ENCODE measurements at regions not wholly inside any gene's neighbourhood (a gene's known extent, or its start where the extent isn't known, plus 50 kb on each side); places are given as distances from the start of the nearest gene placed in this dataset.

- Histone ChIP-seq H3K4me3 (ENCODE audit: low read length in 2 of 2) (no peak overlapping the region), H3K27me3 (ENCODE audit: control insufficient read depth in 2 of 2, insufficient read depth in 1 of 2, low read length in 1 of 2) (peaks cover 0 to 2% of the 10 kb centered on the region in 2 donors), H3K9me3 (ENCODE audit: control insufficient read depth in 2 of 2, insufficient read depth in 1 of 2, low read length in 1 of 2) (no peaks in the 10 kb centered on the region), H3K36me3 (ENCODE audit: control insufficient read depth in 2 of 2, insufficient read depth in 2 of 2, low read length in 1 of 2) (no peaks in the 10 kb centered on the region), H3K4me1 (ENCODE audit: control insufficient read depth in 2 of 2, insufficient read depth in 2 of 2, low read length in 2 of 2) (no peaks in the 10 kb centered on the region), H3K27ac (ENCODE audit: low read depth in 1 of 2, low read length in 1 of 2) (no peak overlapping the region)
- no peak for DNase-seq (ENCODE audit: low read depth in 6 of 9, low spot score in 9 of 9)
- 93% methylated on average over 5 of the region's 5 CpGs for WGBS
Measured at GRCh38 chr10:6748981-6749635, 169.0 kb upstream of the PRKCQ start.

GRCh38 chr10:6748029-6748428 is 168.0 kb upstream of the PRKCQ start:
- H3K27ac ChIP-seq (ENCODE audit: low read depth in 1 of 2, low read length in 1 of 2): no peak overlapping the region
- H3K36me3 ChIP-seq (ENCODE audit: control insufficient read depth in 2 of 2, insufficient read depth in 2 of 2, low read length in 1 of 2): no peaks in the 10 kb centered on the region
- no peak overlapping the region for H3K4me3 ChIP-seq (ENCODE audit: low read length in 2 of 2)
- no peaks in the 10 kb centered on the region for H3K9me3 ChIP-seq (ENCODE audit: control insufficient read depth in 2 of 2, insufficient read depth in 1 of 2, low read length in 1 of 2)
- no peak for DNase-seq (ENCODE audit: low read depth in 6 of 9, low spot score in 9 of 9)
- WGBS: 99% methylated on average over 3 of the region's 3 CpGs
- no peaks in the 10 kb centered on the region for H3K4me1 ChIP-seq (ENCODE audit: control insufficient read depth in 2 of 2, insufficient read depth in 2 of 2, low read length in 2 of 2)
- peaks cover 0 to 2% of the 10 kb centered on the region in 2 donors for H3K27me3 ChIP-seq (ENCODE audit: control insufficient read depth in 2 of 2, insufficient read depth in 1 of 2, low read length in 1 of 2)

GRCh38 chr10:6746782-6747181 is 166.7 kb upstream of the PRKCQ start:
- no peaks in the 10 kb centered on the region for H3K9me3 ChIP-seq (ENCODE audit: control insufficient read depth in 2 of 2, insufficient read depth in 1 of 2, low read length in 1 of 2)
- no peak overlapping the region for H3K27ac ChIP-seq (ENCODE audit: low read depth in 1 of 2, low read length in 1 of 2)
- H3K27me3 ChIP-seq (ENCODE audit: control insufficient read depth in 2 of 2, insufficient read depth in 1 of 2, low read length in 1 of 2): peaks cover 0 to 2% of the 10 kb centered on the region in 2 donors
- no peak for DNase-seq (ENCODE audit: low read depth in 6 of 9, low spot score in 9 of 9)
- H3K4me1 ChIP-seq (ENCODE audit: control insufficient read depth in 2 of 2, insufficient read depth in 2 of 2, low read length in 2 of 2): no peaks in the 10 kb centered on the region
- no peak overlapping the region for H3K4me3 ChIP-seq (ENCODE audit: low read length in 2 of 2)
- no peaks in the 10 kb centered on the region for H3K36me3 ChIP-seq (ENCODE audit: control insufficient read depth in 2 of 2, insufficient read depth in 2 of 2, low read length in 1 of 2)
- 96% methylated on average over 5 of the region's 5 CpGs for WGBS

- no peaks in the 10 kb centered on the region for H3K9me3 ChIP-seq (ENCODE audit: control insufficient read depth in 2 of 2, insufficient read depth in 1 of 2, low read length in 1 of 2)
- no peaks in the 10 kb centered on the region for H3K4me1 ChIP-seq (ENCODE audit: control insufficient read depth in 2 of 2, insufficient read depth in 2 of 2, low read length in 2 of 2)
- no peak overlapping the region for H3K4me3 ChIP-seq (ENCODE audit: low read length in 2 of 2)
- no peak overlapping the region for H3K27ac ChIP-seq (ENCODE audit: low read depth in 1 of 2, low read length in 1 of 2)
- no peaks in the 10 kb centered on the region for H3K36me3 ChIP-seq (ENCODE audit: control insufficient read depth in 2 of 2, insufficient read depth in 2 of 2, low read length in 1 of 2)
- 94% methylated on average over 4 of the region's 4 CpGs for WGBS
- DNase-seq (ENCODE audit: low read depth in 6 of 9, low spot score in 9 of 9): no peak
- peaks cover 0 to 7% of the 10 kb centered on the region in 2 donors for H3K27me3 ChIP-seq (ENCODE audit: control insufficient read depth in 2 of 2, insufficient read depth in 1 of 2, low read length in 1 of 2)
Measured at GRCh38 chr10:6743291-6743849, 163.3 kb upstream of the PRKCQ start.

- Histone ChIP-seq H3K27ac (ENCODE audit: low read depth in 1 of 2, low read length in 1 of 2) (no peak overlapping the region), H3K9me3 (ENCODE audit: control insufficient read depth in 2 of 2, insufficient read depth in 1 of 2, low read length in 1 of 2) (no peaks in the 10 kb centered on the region), H3K4me1 (ENCODE audit: control insufficient read depth in 2 of 2, insufficient read depth in 2 of 2, low read length in 2 of 2) (no peaks in the 10 kb centered on the region), H3K27me3 (ENCODE audit: control insufficient read depth in 2 of 2, insufficient read depth in 1 of 2, low read length in 1 of 2) (peaks cover 0 to 20% of the 10 kb centered on the region in 2 donors), H3K36me3 (ENCODE audit: control insufficient read depth in 2 of 2, insufficient read depth in 2 of 2, low read length in 1 of 2) (no peaks in the 10 kb centered on the region), H3K4me3 (ENCODE audit: low read length in 2 of 2) (no peak overlapping the region)
- WGBS: 75% methylated on average over 3 of the region's 3 CpGs
- no peak for DNase-seq (ENCODE audit: low read depth in 6 of 9, low spot score in 9 of 9)
Measured at GRCh38 chr10:6741541-6741941, 161.5 kb upstream of the PRKCQ start.

- no peaks in the 10 kb centered on the region for H3K9me3 ChIP-seq (ENCODE audit: control insufficient read depth in 2 of 2, insufficient read depth in 1 of 2, low read length in 1 of 2)
- no peak overlapping the region for H3K4me3 ChIP-seq (ENCODE audit: low read length in 2 of 2)
- no peaks in the 10 kb centered on the region for H3K36me3 ChIP-seq (ENCODE audit: control insufficient read depth in 2 of 2, insufficient read depth in 2 of 2, low read length in 1 of 2)
- 82% methylated on average over 12 of the region's 12 CpGs for WGBS
- no peaks in the 10 kb centered on the region for H3K4me1 ChIP-seq (ENCODE audit: control insufficient read depth in 2 of 2, insufficient read depth in 2 of 2, low read length in 2 of 2)
- DNase-seq (ENCODE audit: low read depth in 6 of 9, low spot score in 9 of 9): no peak
- H3K27me3 ChIP-seq (ENCODE audit: control insufficient read depth in 2 of 2, insufficient read depth in 1 of 2, low read length in 1 of 2): peaks cover 0 to 30% of the 10 kb centered on the region in 2 donors
- no peak overlapping the region for H3K27ac ChIP-seq (ENCODE audit: low read depth in 1 of 2, low read length in 1 of 2)
Measured at GRCh38 chr10:6739530-6740174, 159.6 kb upstream of the PRKCQ start.

GRCh38 chr10:6738112-6738768 is 158.2 kb upstream of the PRKCQ start:
- H3K27me3 ChIP-seq (ENCODE audit: control insufficient read depth in 2 of 2, insufficient read depth in 1 of 2, low read length in 1 of 2): peaks cover 3 to 36% of the 10 kb centered on the region in 2 donors
- no peak for DNase-seq (ENCODE audit: low read depth in 6 of 9, low spot score in 9 of 9)
- no peaks in the 10 kb centered on the region for H3K4me1 ChIP-seq (ENCODE audit: control insufficient read depth in 2 of 2, insufficient read depth in 2 of 2, low read length in 2 of 2)
- whole genome bisulfite sequencing: 26% methylated on average over 14 of the region's 14 CpGs
- H3K4me3 ChIP-seq (ENCODE audit: low read length in 2 of 2): no peak overlapping the region
- H3K9me3 ChIP-seq (ENCODE audit: control insufficient read depth in 2 of 2, insufficient read depth in 1 of 2, low read length in 1 of 2): no peaks in the 10 kb centered on the region
- no peak overlapping the region for H3K27ac ChIP-seq (ENCODE audit: low read depth in 1 of 2, low read length in 1 of 2)
- H3K36me3 ChIP-seq (ENCODE audit: control insufficient read depth in 2 of 2, insufficient read depth in 2 of 2, low read length in 1 of 2): no peaks in the 10 kb centered on the region

- no peak overlapping the region for H3K4me3 ChIP-seq (ENCODE audit: low read length in 2 of 2)
- H3K27ac ChIP-seq (ENCODE audit: low read depth in 1 of 2, low read length in 1 of 2): no peak overlapping the region
- H3K9me3 ChIP-seq (ENCODE audit: control insufficient read depth in 2 of 2, insufficient read depth in 1 of 2, low read length in 1 of 2): no peaks in the 10 kb centered on the region
- no peak for DNase-seq (ENCODE audit: low read depth in 6 of 9, low spot score in 9 of 9)
- H3K4me1 ChIP-seq (ENCODE audit: control insufficient read depth in 2 of 2, insufficient read depth in 2 of 2, low read length in 2 of 2): no peaks in the 10 kb centered on the region
- H3K27me3 ChIP-seq (ENCODE audit: control insufficient read depth in 2 of 2, insufficient read depth in 1 of 2, low read length in 1 of 2): peaks cover 3 to 36% of the 10 kb centered on the region in 2 donors
- WGBS: 91% methylated on average over 6 of the region's 6 CpGs
- H3K36me3 ChIP-seq (ENCODE audit: control insufficient read depth in 2 of 2, insufficient read depth in 2 of 2, low read length in 1 of 2): no peaks in the 10 kb centered on the region
Measured at GRCh38 chr10:6737758-6738111, 157.7 kb upstream of the PRKCQ start.

GRCh38 chr10:6737080-6737641 is 157.1 kb upstream of the PRKCQ start:
- H3K27ac ChIP-seq (ENCODE audit: low read depth in 1 of 2, low read length in 1 of 2): no peak overlapping the region
- no peaks in the 10 kb centered on the region for H3K9me3 ChIP-seq (ENCODE audit: control insufficient read depth in 2 of 2, insufficient read depth in 1 of 2, low read length in 1 of 2)
- H3K4me1 ChIP-seq (ENCODE audit: control insufficient read depth in 2 of 2, insufficient read depth in 2 of 2, low read length in 2 of 2): no peaks in the 10 kb centered on the region
- H3K4me3 ChIP-seq (ENCODE audit: low read length in 2 of 2): no peak overlapping the region
- no peak for DNase-seq (ENCODE audit: low read depth in 6 of 9, low spot score in 9 of 9)
- 69% methylated on average over 9 of the region's 9 CpGs for WGBS
- H3K36me3 ChIP-seq (ENCODE audit: control insufficient read depth in 2 of 2, insufficient read depth in 2 of 2, low read length in 1 of 2): no peaks in the 10 kb centered on the region
- peaks cover 3 to 36% of the 10 kb centered on the region in 2 donors for H3K27me3 ChIP-seq (ENCODE audit: control insufficient read depth in 2 of 2, insufficient read depth in 1 of 2, low read length in 1 of 2)
